ENCODE measurements at regions not wholly inside any gene's neighbourhood (a gene's known extent, or its start where the extent isn't known, plus 50 kb on each side); places are given as distances from the start of the nearest gene placed in this dataset.
"Not testable (repeated sequence)": the region's sequence is repeated elsewhere in the genome, so short reads cannot be mapped to it uniquely, and the experiment has no call there.

GRCh38 chr1:8238141-8239038 lies 79.5 kb upstream of the SLC45A1 start:
- H3K36me3 ChIP-seq = no peaks in the 10 kb centered on the region
- no peaks in the 10 kb centered on the region for H3K9me3 ChIP-seq
- 33 to 54% (median 33%) methylated on average over 20 of the region's 20 CpGs for WGBS, 3 donors
- DNase-seq = peak in 2 of 5 donors; percentile 31 to 46
- peaks cover 7% of the 10 kb centered on the region for H3K4me1 ChIP-seq (ENCODE audit: insufficient read depth)
- H3K27me3 ChIP-seq = no peaks in the 10 kb centered on the region
- intact Hi-C loops (cut with DNase I) = loop anchor here in 3 of 4 donors (5.0 to 10.0 kb wide), 4 partner anchors 76 to 256 kb away; partner anchors contain the start of genes ERRFI1 (in 1 of the 3) and SLC45A1 (in 1 of the 3)
- TF ChIP-seq CTCF (IDR thresholded peaks at IDR 0.05) (no peak), POLR2A (IDR thresholded peaks at IDR 0.05) (no peak), EP300 (IDR thresholded peaks at IDR 0.05) (no peak)
- H3K4me3 ChIP-seq = no peak overlapping the region
- H3K27ac ChIP-seq = no peak overlapping the region

- WGBS, 3 donors = 35 to 37% (median 36%) methylated on average over 25 of the region's 25 CpGs
- no peak for DNase-seq
- H3K4me3 ChIP-seq = no peak overlapping the region
- no peaks in the 10 kb centered on the region for H3K27me3 ChIP-seq
- TF ChIP-seq POLR2A (IDR thresholded peaks at IDR 0.05) (no peak), CTCF (IDR thresholded peaks at IDR 0.05) (no peak), EP300 (IDR thresholded peaks at IDR 0.05) (no peak)
- H3K36me3 ChIP-seq = no peaks in the 10 kb centered on the region
- no peak overlapping the region for H3K27ac ChIP-seq
- intact Hi-C loops (cut with DNase I) = loop anchor here in 2 of 4 donors (10.0 kb wide), 2 partner anchors 83 to 197 kb away; partner anchors contain the start of gene SLC45A1 (in 1 of the 2)
- no peaks in the 10 kb centered on the region for H3K9me3 ChIP-seq
- H3K4me1 ChIP-seq (ENCODE audit: insufficient read depth) = no peaks in the 10 kb centered on the region
These were observed 85.7 kb upstream of the SLC45A1 start for GRCh38 chr1:8232036-8232757.

- Histone ChIP-seq H3K4me1 (ENCODE audit: insufficient read depth) (no peaks in the 10 kb centered on the region), H3K36me3 (no peaks in the 10 kb centered on the region), H3K27me3 (no peaks in the 10 kb centered on the region), H3K4me3 (no peak overlapping the region), H3K27ac (no peak overlapping the region), H3K9me3 (no peaks in the 10 kb centered on the region)
- WGBS, 3 donors = 89 to 92% (median 91%) methylated on average over 7 of the region's 7 CpGs
- intact Hi-C loops (cut with DNase I) = loop anchor here in 2 of 4 donors (10.0 kb wide), 2 partner anchors 85 to 195 kb away; partner anchors contain the start of gene SLC45A1 (in 1 of the 2)
- no peak for DNase-seq
- TF ChIP-seq POLR2A (IDR thresholded peaks at IDR 0.05) (no peak), EP300 (IDR thresholded peaks at IDR 0.05) (no peak), CTCF (IDR thresholded peaks at IDR 0.05) (no peak)
These were observed 87.7 kb upstream of the SLC45A1 start for GRCh38 chr1:8230292-8230621.

- H3K36me3 ChIP-seq = no peaks in the 10 kb centered on the region
- no peak for DNase-seq
- H3K27me3 ChIP-seq = no peaks in the 10 kb centered on the region
- intact Hi-C loops (cut with DNase I) = no loop called here
- no peaks in the 10 kb centered on the region for H3K4me1 ChIP-seq (ENCODE audit: insufficient read depth)
- H3K9me3 ChIP-seq = no peaks in the 10 kb centered on the region
- H3K27ac ChIP-seq = no peak overlapping the region
- no peak overlapping the region for H3K4me3 ChIP-seq
- WGBS, 3 donors = 96 to 97% (median 96%) methylated on average over 2 of the region's 2 CpGs
- TF ChIP-seq POLR2A (IDR thresholded peaks at IDR 0.05) (no peak), EP300 (IDR thresholded peaks at IDR 0.05) (no peak), CTCF (IDR thresholded peaks at IDR 0.05) (no peak)
These were observed 89.7 kb upstream of the SLC45A1 start for GRCh38 chr1:8228253-8228652.

- H3K36me3 ChIP-seq; H3K4me3 ChIP-seq; H3K4me1 ChIP-seq (ENCODE audit: insufficient read depth); H3K27me3 ChIP-seq; DNase-seq; H3K9me3 ChIP-seq; H3K27ac ChIP-seq; intact Hi-C loops (cut with DNase I): not testable (repeated sequence)
- 88 to 96% (median 94%) methylated on average over 2 of the region's 2 CpGs for WGBS, 3 donors
These were observed 90.2 kb upstream of the SLC45A1 start for GRCh38 chr1:8227674-8228073.

Data from ovary (tissue), 7 donors.